GM21515 (cell line): ENCODE measurements at regions not wholly inside any gene's neighbourhood (a gene's known extent, or its start where the extent isn't known, plus 50 kb on each side); places are given as distances from the start of the nearest gene placed in this dataset.

ENCODE experiments used
- ATAC-seq: cut with Tn5 transposase; IDR thresholded peaks from one replicate; pipeline ENCODE4 v1.9.1; 2021; ENCODE audit not compliant: unreplicated experiment

DNA sequence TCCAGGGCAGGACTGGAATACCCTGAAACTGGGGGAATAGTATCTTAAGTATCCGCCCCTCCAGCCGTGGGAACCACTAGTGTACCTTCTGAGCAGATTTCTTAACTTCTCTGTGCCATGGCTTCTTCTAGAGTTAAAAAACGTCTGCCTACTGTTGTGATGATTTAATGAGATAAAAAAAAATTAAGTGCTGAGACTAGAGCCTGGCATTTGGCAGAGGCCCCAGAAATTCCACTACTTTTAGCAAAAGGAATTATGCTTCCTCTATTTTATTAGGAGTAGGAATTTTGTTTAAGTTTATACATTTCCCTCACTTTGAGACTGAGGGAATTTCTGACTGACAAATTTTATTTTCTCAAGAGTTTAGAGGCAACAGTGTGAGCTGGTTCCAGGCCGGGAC is 371.2 kb upstream of the B3GAT1 start:
- ATAC-seq: no peak

GRCh38 chr11:134781380-134781866 is 369.4 kb upstream of the B3GAT1 start:
- no peak for ATAC-seq

DNA sequence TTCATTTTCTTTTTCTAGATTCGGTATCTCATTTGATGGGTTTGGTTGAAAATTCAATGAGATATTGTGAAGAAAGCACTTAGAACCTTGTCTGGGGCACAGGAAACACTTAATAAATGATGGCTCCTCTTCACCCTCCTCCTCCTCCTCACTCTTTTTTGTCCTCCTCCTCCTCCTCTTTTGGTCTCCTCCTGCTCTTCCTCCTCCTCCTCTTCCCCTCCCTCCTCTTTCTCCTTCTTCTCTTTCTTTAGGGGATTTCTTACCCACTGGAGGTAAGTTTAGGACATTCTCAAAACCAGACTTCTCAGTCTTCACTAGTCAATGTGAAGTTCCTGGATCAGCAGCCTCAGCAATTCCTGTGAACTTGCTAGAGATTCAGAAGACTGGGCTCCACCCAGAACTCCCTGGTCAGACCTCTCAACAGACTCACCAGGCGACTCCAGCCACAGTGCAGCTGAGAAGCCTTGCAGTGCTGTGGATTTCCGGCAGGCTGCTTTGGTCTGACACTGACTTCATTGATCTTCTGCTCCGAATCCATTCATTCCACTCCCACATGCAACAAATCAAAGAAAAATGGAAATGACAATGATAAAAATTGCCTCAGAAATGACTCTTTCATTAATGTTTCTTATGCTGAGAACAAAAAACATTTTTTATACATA is 368.6 kb upstream of the B3GAT1 start:
- ATAC-seq: no peak

DNA sequence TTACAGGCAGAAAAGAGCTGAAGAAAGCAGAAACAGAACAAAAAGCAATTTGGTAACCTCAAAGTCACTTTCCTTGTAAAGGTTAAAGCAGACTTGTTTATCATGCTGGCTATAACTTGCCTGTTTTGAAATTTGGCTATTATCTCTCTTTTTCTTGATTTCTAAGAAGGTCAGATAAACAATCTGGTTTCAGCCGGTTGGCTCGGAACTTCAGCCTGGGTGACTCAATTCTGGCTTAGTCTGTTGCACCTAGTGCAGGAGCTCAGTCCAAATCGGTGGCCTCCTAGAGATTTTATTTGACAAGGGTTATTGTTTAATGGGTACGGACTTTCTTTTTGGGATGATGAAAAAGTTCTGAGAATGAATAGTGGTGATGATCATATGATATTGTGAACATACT is 367.1 kb upstream of the B3GAT1 start:
- ATAC-seq: no peak

GRCh38 chr11:134768463-134768862 is 356.4 kb upstream of the B3GAT1 start:
- ATAC-seq: no peak

GRCh38 chr11:134765565-134765964 is 353.5 kb upstream of the B3GAT1 start:
- no peak for ATAC-seq

GRCh38 chr11:134764966-134765365 is 352.9 kb upstream of the B3GAT1 start:
- ATAC-seq: no peak

- ATAC-seq: no peak
Observed at GRCh38 chr11:134764367-134764766, 352.3 kb upstream of the B3GAT1 start.

GRCh38 chr11:134763030-134763388 is 351.0 kb upstream of the B3GAT1 start:
- ATAC-seq: no peak

- ATAC-seq: no peak
Observed at GRCh38 chr11:134762248-134763029, 350.4 kb upstream of the B3GAT1 start.

- ATAC-seq: no peak
Observed at GRCh38 chr11:134761926-134762247, 349.8 kb upstream of the B3GAT1 start.

DNA sequence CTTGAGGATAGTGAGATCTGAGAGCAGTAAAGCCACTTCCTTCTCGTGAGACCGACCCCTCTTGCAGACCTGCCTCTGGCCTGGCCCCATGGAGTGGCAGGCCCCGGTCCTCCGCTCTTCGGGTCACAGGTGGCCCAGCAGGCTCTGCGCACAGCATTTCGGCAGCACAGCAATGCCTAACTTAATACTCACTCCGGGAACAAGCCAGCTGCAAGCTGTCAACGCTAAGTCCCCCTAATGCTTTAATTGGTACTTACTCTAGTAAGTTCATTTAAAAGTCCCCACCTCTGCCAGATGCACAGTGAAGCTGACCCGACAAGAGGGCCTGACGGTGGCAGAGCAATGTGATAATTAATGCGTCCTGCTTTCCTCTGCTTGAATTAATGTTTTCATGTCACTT is 349.3 kb upstream of the B3GAT1 start:
- no peak for ATAC-seq

DNA sequence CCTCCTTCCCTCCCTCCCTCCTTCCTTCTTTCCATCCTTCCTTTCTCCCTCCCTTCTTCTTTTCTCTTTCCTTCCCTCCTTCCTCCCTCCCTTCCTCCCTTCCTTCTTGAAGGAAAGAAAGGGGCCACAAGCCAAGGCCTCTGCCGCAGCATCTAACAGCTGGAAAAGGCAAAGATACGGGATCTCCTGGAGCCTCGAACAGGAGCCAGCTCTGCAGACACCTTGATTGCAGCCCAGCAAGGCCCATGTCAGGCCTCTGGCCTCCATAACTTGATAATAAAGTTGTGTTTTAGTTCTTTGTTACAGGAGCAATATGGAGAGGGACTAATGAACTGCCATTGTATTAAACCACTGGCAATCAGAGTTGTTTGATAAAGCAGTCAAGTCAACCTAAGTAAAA is 348.9 kb upstream of the B3GAT1 start:
- ATAC-seq: no peak

- no peak for ATAC-seq
Observed at GRCh38 chr11:134760299-134760698, 348.3 kb upstream of the B3GAT1 start.

- ATAC-seq: no peak
Observed at GRCh38 chr11:134759855-134760254, 347.8 kb upstream of the B3GAT1 start.

DNA sequence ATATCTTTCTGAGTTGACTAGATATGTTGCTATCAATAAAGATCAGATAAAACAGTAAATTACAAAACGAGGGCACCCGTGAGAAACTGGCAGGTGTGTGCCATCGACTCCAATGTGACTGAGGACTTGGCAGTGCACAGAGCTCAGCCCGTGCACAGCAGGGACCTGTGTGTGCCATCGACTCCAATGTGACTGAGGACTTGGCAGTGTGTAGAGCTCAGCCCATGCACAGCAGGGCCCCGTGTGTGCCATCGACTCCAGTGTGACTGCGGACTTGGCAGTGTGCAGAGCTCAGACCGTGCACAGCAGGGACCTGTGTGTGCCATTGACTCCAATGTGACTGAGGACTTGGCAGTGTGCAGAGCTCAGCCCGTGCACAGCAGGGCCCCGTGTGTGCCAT is 347.2 kb upstream of the B3GAT1 start:
- no peak for ATAC-seq

DNA sequence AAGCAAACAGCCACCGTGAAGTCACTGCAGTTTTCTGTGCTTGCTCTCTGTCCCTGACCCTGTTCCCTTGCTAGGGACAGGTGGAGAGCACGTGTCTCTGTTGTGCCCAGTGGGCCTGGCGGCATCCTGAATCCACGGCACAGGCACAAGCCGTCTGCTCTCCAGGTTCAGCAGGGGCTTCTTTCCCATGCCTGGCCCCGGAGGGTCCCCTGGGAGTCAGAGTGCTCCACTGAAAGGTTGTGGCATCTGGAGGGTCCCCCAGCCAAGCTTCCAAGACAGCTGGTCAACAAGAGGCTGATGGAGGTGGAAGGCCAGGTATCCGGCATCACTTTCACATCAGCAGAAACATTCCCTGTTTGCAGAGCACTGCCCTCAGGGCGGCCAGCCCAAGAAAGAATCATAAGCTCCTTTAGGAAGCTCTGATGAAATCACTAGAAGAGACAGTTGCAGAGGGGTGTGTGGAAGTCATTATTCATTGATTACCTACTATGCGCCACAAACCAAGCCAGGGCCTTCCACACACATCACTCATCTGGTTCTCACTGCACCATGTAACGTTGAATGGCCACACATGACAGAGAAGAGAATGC is 346.4 kb upstream of the B3GAT1 start:
- no peak for ATAC-seq

GRCh38 chr11:134757633-134758032 is 345.6 kb upstream of the B3GAT1 start:
- no peak for ATAC-seq

DNA sequence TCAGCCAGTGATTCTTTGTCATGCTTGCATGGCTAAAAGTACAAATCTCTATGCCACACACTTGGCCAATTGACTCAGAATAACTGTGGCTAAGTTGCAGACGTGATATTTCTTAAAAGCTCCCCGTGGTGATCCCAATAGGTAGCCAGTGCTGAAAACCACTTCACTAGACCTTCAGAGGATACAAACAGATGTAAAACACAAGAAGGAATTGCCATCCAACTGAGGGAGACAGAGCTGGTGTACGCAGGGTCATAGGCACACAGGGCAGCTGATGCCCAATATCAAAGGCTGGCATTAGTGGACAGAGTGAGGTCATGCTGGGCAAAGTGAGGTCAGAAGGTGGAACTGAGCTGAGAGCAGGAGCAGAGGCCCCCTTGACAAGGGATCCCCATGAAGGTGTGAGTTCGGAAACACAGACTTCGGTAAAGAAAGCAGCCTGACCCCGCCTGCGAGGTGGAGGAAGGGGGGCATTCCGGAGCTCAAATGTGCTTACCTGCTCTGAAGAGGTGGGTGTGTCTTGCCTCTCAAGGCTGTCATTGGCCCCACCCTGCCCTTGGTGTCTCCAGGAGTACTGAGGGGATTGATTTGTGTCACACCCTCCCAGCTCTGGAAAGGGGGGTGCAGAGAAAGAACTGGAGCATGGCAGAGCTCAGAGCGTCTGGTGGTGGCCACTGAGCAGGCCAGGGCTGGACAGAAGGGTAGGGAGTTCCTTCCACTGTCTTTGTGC is 344.9 kb upstream of the B3GAT1 start:
- ATAC-seq: no peak

DNA sequence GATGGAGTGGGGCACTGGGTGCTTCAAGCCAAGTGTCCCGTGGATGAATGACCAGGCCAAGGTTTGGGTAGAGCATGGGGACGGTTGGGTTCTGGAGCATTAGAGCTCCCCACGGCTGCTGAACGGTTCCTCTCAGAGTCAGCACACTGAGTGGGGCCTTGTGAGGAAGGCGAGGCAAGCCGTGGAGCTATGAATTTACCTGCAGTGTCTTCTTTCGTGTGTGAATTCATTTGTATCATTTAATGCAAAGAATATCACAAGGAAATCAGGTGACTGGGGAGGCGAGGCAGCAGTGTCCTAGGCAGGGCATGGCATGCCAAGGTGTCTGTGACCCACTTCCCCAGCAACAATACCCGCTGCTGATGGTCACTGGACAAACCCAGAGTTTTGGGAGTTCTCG is 343.5 kb upstream of the B3GAT1 start:
- ATAC-seq: no peak

DNA sequence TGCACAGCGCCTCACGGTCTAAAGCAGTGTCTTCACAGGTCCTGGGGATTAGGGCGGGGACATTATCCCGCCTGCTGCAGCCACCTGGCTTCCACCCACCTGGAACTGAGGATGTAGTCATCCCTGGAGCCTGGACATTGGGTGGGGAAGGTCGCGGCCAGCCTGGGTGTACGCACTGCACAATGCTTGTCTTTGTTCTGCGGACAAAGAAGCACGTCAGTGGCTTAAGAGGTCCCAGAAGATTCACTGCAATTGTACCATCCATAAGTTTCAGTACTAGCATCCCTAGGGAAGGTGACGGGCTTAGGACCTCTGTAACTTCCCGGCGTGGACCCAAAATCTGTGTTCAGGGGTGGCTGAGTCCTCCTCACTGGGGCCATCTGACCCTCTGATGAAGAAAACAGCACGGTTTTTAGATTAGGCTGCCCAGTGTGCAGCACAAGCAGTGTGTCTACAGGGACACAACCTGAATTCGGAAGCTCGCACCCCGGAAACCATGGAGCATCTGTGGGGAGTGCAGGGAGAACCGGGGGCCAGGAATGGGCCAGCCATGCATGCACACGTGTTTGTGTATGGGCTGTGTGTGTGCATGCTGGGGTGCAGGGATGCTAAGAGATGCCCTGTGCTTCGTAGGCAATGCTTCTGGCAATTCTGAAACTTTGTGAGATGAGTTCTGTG is 342.6 kb upstream of the B3GAT1 start:
- no peak for ATAC-seq
